Keratinocyte (primary cell): ENCODE measurements at regions not wholly inside any gene's neighbourhood (a gene's known extent, or its start where the extent isn't known, plus 50 kb on each side); places are given as distances from the start of the nearest gene placed in this dataset.

Experiments used
- CTCF ChIP-seq, 3 experiments: IDR thresholded peaks in 1 of 3; conservative IDR thresholded peaks in 1 of 3; optimal IDR thresholded peaks in 1 of 3; 2 replicates in 2 of 3; 3 replicates in 1 of 3; pipeline versions ENCODE3 to v1.5.1; 2011; ENCODE audit warnings: low read length in 3 of 3, mild to moderate bottlenecking in 3 of 3, moderate library complexity in 2 of 3, control low read depth in 1 of 3, inconsistent platforms in 1 of 3; ENCODE audit not compliant: insufficient read depth in 2 of 3; ENCODE audit errors: extremely low read depth in 1 of 3
- EZH2 ChIP-seq: IDR thresholded peaks from one replicate; pipeline ENCODE4 v1.6.1; 2012; ENCODE audit warnings: inconsistent platforms, mild to moderate bottlenecking, low read length, moderate library complexity

GRCh38 chr7:128189231-128189930, 51.7 kb upstream of the LEP start:
- no peak for TF ChIP-seq CTCF (optimal IDR thresholded peaks at IDR 0.05 in 1 of 3, IDR thresholded peaks at IDR 0.05 in 1 of 3, conservative IDR thresholded peaks at IDR 0.05 in 1 of 3; ENCODE audit: extremely low read depth in 1 of 3, insufficient read depth in 2 of 3, low read length in 3 of 3)
- no peak for TF ChIP-seq EZH2
